ENCODE measurements at regions not wholly inside any gene's neighbourhood (a gene's known extent, or its start where the extent isn't known, plus 50 kb on each side); places are given as distances from the start of the nearest gene placed in this dataset.
A peak's percentile ranks its signal among the peaks of the same experiment; 100 is the strongest.
"Not testable (repeated sequence)": the region's sequence is repeated elsewhere in the genome, so short reads cannot be mapped to it uniquely, and the experiment has no call there.

DNA sequence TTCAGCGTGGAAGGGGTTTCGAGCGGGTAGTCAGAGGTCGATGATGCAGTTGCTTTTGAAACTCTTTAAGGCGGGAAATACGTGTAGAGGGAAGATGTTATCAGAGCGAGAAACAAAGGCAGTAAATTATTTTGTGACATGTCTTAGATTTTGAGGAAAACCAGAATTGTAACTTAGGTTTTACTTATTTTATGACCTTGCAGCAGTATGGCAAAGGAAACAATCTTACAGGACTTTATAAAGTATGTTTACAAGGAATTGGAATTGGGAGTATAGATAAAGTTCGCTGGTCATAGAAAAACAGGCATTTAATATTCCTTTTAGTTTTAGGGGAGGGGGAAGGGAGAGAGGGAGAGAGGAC, 103.3 kb downstream of the FAM72B start:
- DNase-seq (ENCODE audit: low read depth, low spot score); H3K36me3 ChIP-seq (ENCODE audit: control insufficient read depth, insufficient read depth, low read length); H3K4me3 ChIP-seq (ENCODE audit: low read length); H3K27me3 ChIP-seq (ENCODE audit: control insufficient read depth, insufficient read depth, low read length); H3K9me3 ChIP-seq (ENCODE audit: control insufficient read depth, insufficient read depth, low read length); H3K27ac ChIP-seq (ENCODE audit: low read length); H3K4me1 ChIP-seq (ENCODE audit: control insufficient read depth, insufficient read depth, low read length): not testable (repeated sequence)
- WGBS (ENCODE audit: insufficient coverage, insufficient read length) = no CpG with 5 or more reads among the region's 8 CpGs

DNA sequence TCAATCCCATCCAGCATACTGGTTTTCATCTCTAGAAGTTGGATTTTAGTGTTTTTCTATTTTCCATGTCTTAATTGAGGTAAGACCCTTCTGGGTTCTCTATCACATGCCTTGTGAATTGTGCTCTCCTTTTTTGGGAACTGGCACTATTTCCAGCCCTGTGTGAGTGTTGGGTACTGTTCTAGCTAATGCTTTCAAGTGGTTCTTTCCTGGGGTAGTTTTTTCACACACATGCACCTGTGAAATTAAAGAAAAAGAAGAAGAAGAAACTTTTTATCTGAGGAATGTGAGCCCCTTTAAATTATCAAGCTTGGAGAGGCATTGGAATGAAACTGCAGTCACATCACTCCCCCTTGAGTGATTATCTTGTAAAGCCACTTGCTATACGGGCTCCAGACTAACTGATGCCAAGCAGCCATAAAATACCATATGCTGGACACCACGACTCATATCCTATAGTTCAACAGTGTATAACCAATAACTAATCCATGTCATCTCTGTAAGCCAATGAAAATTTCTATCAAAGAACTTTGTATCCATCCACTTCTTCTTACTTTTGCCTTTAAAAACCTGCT, 102.4 kb downstream of the FAM72B start:
- not testable (repeated sequence) for H3K27ac ChIP-seq (ENCODE audit: low read length); H3K36me3 ChIP-seq (ENCODE audit: control insufficient read depth, insufficient read depth, low read length)

DNA sequence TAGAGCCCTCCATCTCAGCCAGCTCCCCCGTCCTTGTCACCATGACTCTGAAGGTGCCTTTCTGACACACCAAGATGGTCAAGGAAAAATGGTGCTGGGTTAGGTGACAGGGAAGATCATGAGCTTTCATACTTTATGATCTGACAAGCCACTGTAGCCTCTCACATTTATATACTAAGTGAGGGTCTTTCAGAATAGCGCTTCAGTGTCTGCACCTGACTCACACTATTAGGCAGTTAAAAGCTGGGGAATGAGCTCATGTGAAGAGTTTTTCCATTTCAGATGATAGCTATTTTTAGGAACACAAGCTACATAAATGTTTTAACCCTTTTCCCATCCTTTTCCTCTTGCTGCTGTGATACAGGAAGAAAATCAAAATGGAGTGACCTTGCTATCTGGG, 101.1 kb downstream of the FAM72B start:
- not testable (repeated sequence) for H3K27ac ChIP-seq (ENCODE audit: low read length); H3K27me3 ChIP-seq (ENCODE audit: control insufficient read depth, insufficient read depth, low read length); H3K9me3 ChIP-seq (ENCODE audit: control insufficient read depth, insufficient read depth, low read length); DNase-seq (ENCODE audit: low read depth, low spot score); H3K4me3 ChIP-seq (ENCODE audit: low read length); H3K36me3 ChIP-seq (ENCODE audit: control insufficient read depth, insufficient read depth, low read length); H3K4me1 ChIP-seq (ENCODE audit: control insufficient read depth, insufficient read depth, low read length)
- no CpG with 5 or more reads among the region's 2 CpGs for WGBS (ENCODE audit: insufficient coverage, insufficient read length)

More for the DNA sequence above, 102.4 kb downstream of the FAM72B start:
- not testable (repeated sequence) for H3K9me3 ChIP-seq (ENCODE audit: control insufficient read depth, insufficient read depth, low read length); DNase-seq (ENCODE audit: low read depth, low spot score); H3K4me3 ChIP-seq (ENCODE audit: low read length); H3K27me3 ChIP-seq (ENCODE audit: control insufficient read depth, insufficient read depth, low read length); H3K4me1 ChIP-seq (ENCODE audit: control insufficient read depth, insufficient read depth, low read length)
- WGBS (ENCODE audit: insufficient coverage, insufficient read length) = no CpG with 5 or more reads among the region's 2 CpGs

DNA sequence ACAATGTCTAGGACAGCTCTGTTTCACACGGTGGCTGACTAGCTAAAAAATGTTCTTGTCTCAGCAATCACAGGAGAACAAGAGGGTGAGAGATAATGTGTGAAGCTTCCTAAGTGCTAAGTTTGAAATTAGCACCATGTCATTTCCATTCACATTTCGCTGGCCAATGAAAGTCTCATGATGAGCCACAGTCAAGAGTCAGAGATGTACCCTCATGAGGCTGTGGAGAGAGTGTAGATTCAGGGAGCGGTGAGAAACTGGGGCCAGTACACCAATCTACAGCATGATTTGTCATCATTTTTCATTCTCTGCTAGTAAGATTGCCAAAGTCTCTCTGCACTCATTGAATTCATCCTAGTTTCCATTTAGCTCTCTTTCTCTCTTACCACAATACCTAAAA, 97.9 kb downstream of the FAM72B start:
- not testable (repeated sequence) for H3K4me1 ChIP-seq (ENCODE audit: control insufficient read depth, insufficient read depth, low read length); H3K36me3 ChIP-seq (ENCODE audit: control insufficient read depth, insufficient read depth, low read length); H3K4me3 ChIP-seq (ENCODE audit: low read length); H3K27ac ChIP-seq (ENCODE audit: low read length); H3K9me3 ChIP-seq (ENCODE audit: control insufficient read depth, insufficient read depth, low read length); DNase-seq (ENCODE audit: low read depth, low spot score); H3K27me3 ChIP-seq (ENCODE audit: control insufficient read depth, insufficient read depth, low read length)
- no CpG with 5 or more reads among the region's 3 CpGs for WGBS (ENCODE audit: insufficient coverage, insufficient read length)

DNA sequence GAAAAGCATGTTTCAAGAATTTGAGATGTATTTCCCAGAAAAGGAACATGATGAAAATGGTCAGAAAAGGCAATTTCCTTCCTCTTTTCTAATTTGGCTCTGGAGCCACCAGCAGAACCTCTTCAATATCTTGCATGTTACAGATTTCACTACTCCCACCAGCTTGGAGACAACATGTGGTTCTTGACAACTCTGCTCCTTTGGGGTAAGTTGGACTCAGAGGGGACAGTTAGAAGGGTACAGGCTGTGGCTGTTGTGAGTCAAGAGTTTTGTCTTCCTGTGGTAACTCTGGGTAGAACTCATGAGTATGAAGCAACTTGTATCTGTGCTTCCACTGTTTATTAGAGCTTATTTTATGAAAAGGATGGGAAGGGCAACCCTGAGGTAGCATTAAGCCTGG, 96.9 kb downstream of the FAM72B start:
- not testable (repeated sequence) for H3K9me3 ChIP-seq (ENCODE audit: control insufficient read depth, insufficient read depth, low read length); H3K36me3 ChIP-seq (ENCODE audit: control insufficient read depth, insufficient read depth, low read length); DNase-seq (ENCODE audit: low read depth, low spot score); H3K4me3 ChIP-seq (ENCODE audit: low read length); H3K27me3 ChIP-seq (ENCODE audit: control insufficient read depth, insufficient read depth, low read length); H3K4me1 ChIP-seq (ENCODE audit: control insufficient read depth, insufficient read depth, low read length); H3K27ac ChIP-seq (ENCODE audit: low read length)

DNA sequence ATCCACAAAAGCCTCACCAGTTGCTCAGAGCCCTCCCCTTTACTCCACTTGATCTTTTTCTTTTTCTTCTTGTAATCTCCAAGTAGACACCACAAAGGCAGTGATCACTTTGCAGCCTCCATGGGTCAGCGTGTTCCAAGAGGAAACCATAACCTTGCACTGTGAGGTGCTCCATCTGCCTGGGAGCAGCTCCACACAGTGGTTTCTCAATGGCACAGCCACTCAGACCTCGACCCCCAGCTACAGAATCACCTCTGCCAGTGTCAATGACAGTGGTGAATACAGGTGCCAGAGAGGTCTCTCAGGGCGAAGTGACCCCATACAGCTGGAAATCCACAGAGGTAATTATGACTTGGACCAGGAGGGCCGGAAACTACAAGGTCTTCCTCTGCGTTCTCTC, 95.6 kb downstream of the FAM72B start:
- H3K4me3 ChIP-seq (ENCODE audit: low read length) = not testable (repeated sequence)
- no CpG with 5 or more reads among the region's 5 CpGs for whole genome bisulfite sequencing (ENCODE audit: insufficient coverage, insufficient read length)

DNA sequence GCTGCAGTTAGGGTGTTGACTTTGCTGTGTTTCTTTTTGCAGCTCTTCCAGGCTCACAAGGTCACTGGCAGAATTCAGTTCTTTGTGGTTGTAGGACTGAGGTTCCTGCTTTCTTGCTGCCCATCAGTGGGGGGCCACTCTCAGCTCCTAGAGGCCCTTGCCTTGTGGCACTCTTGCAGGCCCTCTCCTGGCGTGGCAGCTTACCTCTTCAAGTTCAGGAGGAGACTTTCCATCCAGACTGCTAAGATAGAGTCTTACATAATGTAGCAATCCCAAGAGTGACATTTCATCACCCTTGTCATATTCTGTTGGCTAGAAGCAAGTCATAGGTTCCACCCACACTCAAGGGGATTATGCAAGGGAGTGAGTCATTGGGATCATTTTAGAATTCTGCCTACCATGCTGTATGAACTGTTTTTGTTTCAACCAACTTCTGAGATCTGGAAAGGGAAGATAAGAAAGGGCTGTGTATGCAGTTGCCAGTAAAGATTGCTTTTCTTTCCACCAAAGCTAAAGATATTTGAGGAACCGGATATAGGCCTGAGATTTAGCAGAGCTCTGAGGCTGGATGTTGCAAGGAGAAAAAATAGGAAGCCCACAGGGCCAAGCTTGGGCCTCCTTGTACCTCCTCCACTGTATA, 91.7 kb downstream of the FAM72B start:
- not testable (repeated sequence) for H3K36me3 ChIP-seq (ENCODE audit: control insufficient read depth, insufficient read depth, low read length); H3K27ac ChIP-seq (ENCODE audit: low read length); H3K4me1 ChIP-seq (ENCODE audit: control insufficient read depth, insufficient read depth, low read length); H3K4me3 ChIP-seq (ENCODE audit: low read length); DNase-seq (ENCODE audit: low read depth, low spot score); H3K27me3 ChIP-seq (ENCODE audit: control insufficient read depth, insufficient read depth, low read length); H3K9me3 ChIP-seq (ENCODE audit: control insufficient read depth, insufficient read depth, low read length)
- WGBS (ENCODE audit: insufficient coverage, insufficient read length) = no CpG with 5 or more reads among the region's 2 CpGs

More for the DNA sequence above, 95.6 kb downstream of the FAM72B start:
- not testable (repeated sequence) for H3K9me3 ChIP-seq (ENCODE audit: control insufficient read depth, insufficient read depth, low read length); H3K36me3 ChIP-seq (ENCODE audit: control insufficient read depth, insufficient read depth, low read length); H3K4me1 ChIP-seq (ENCODE audit: control insufficient read depth, insufficient read depth, low read length); H3K27me3 ChIP-seq (ENCODE audit: control insufficient read depth, insufficient read depth, low read length); H3K27ac ChIP-seq (ENCODE audit: low read length); DNase-seq (ENCODE audit: low read depth, low spot score)

DNA sequence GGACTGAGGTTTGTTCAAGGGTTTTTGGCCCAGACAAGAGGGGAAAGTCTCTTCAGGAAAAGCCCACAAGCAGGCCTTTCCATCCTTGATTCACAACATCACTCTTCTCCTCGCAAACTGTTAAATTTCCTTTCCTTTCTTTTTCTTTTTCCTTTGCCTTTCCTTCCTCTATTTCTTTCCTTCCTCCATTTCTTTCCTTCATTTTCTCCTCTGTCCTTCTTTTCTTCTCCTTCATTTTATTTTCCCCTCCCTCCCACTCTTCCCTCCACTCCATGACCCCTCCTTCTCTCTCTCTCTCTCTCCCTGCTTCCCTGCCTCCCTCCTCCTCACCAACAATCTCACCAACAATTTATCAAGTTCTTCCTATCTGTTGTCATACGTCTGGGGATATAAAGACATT, 89.1 kb downstream of the FAM72B start:
- not testable (repeated sequence) for H3K9me3 ChIP-seq (ENCODE audit: control insufficient read depth, insufficient read depth, low read length); H3K36me3 ChIP-seq (ENCODE audit: control insufficient read depth, insufficient read depth, low read length); H3K27ac ChIP-seq (ENCODE audit: low read length); H3K27me3 ChIP-seq (ENCODE audit: control insufficient read depth, insufficient read depth, low read length); H3K4me1 ChIP-seq (ENCODE audit: control insufficient read depth, insufficient read depth, low read length); DNase-seq (ENCODE audit: low read depth, low spot score); H3K4me3 ChIP-seq (ENCODE audit: low read length)
- WGBS (ENCODE audit: insufficient coverage, insufficient read length) = no CpG with 5 or more reads among the region's 2 CpGs

DNA sequence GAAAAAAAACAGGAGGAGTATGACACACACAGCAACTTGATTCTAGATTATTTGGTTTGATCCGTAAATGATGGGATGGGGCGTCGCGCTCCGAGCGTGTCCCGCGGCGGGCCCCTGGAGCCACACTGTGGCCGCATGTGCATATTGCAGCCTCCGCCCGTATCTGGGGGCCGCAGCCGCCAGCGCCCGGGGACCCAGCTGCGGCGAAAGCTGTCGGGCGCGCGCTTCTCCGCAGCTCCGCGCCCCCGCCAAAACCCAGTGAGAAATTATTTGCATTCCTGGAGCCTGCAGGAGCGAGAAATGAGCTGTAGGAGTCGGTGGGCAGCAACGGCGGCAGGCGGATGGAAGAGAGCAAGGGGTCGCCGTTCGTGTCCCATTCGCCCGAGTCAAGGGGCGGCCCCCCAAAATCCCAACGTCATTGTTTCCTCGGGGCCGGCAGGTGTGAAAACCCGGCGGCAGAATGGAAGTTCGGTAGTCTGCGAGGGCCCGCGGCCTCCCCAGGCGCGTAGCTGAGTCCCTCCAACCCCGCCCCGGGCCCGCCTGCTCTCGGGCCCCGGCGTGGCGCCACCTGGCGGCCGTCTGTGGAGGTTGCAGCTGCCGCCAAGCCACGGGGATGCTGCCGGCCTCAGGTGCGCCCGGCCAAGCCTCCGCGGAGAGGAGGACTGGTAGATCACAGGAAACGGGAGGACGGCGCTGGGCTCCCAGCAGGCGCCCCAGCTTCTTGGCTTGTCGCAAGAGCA, 86.8 kb downstream of the FAM72B start:
- H3K4me1 ChIP-seq (ENCODE audit: control insufficient read depth, insufficient read depth, low read length); H3K27ac ChIP-seq (ENCODE audit: low read length); H3K27me3 ChIP-seq (ENCODE audit: control insufficient read depth, insufficient read depth, low read length); H3K9me3 ChIP-seq (ENCODE audit: control insufficient read depth, insufficient read depth, low read length); H3K36me3 ChIP-seq (ENCODE audit: control insufficient read depth, insufficient read depth, low read length): not testable (repeated sequence)
- WGBS (ENCODE audit: insufficient coverage, insufficient read length) = no CpG with 5 or more reads among the region's 69 CpGs
- DNase-seq (ENCODE audit: low read depth, low spot score) = peak; percentile 33
- peak overlapping the region; percentile 60; the same call in 1 of the 2 replicates for H3K4me3 ChIP-seq (ENCODE audit: low read length)

DNA sequence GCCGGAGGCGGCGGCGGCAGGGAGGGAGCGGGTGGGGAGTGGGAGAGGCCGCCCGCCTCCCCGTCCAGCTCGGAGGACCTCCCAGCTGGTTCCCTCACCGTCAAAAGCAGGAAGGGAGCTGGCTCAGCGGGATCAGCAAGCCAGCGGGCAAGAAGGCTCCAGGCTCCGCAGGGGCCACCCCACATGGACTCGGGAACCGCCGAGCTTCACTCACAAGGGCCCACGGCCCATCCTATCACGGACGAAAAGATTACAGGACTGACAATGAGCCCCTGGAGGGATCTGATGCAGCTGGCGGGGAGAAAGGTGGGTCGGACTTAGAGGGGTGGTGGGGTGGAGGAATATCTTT, 86.3 kb downstream of the FAM72B start:
- DNase-seq (ENCODE audit: low read depth, low spot score); H3K27ac ChIP-seq (ENCODE audit: low read length); H3K4me1 ChIP-seq (ENCODE audit: control insufficient read depth, insufficient read depth, low read length); H3K36me3 ChIP-seq (ENCODE audit: control insufficient read depth, insufficient read depth, low read length); H3K27me3 ChIP-seq (ENCODE audit: control insufficient read depth, insufficient read depth, low read length); H3K9me3 ChIP-seq (ENCODE audit: control insufficient read depth, insufficient read depth, low read length): not testable (repeated sequence)
- peak overlapping the region; percentile 60; the same call in 1 of the 2 replicates for H3K4me3 ChIP-seq (ENCODE audit: low read length)
- WGBS (ENCODE audit: insufficient coverage, insufficient read length) = no CpG with 5 or more reads among the region's 21 CpGs

DNA sequence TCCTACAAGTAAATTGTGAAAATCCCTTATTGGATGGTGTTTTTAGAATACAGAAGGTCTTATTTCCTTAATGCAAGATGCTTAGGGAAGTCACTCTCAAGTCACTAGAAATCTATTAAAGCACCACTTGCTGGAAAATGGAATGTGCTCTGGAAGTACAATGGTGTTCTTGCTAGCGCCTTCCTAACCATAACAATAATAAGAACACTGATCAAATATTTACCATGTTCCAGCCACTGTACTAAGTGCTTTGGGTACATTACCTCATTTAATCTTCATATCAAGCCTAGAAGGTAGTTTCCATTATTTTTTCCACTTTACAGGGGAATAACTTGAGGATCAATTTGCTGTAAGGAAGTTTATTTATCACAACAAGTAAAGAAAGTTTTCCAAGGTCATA, 75.1 kb downstream of the FAM72B start:
- H3K36me3 ChIP-seq (ENCODE audit: control insufficient read depth, insufficient read depth, low read length); DNase-seq (ENCODE audit: low read depth, low spot score); H3K27me3 ChIP-seq (ENCODE audit: control insufficient read depth, insufficient read depth, low read length); H3K4me1 ChIP-seq (ENCODE audit: control insufficient read depth, insufficient read depth, low read length); H3K27ac ChIP-seq (ENCODE audit: low read length); H3K9me3 ChIP-seq (ENCODE audit: control insufficient read depth, insufficient read depth, low read length); H3K4me3 ChIP-seq (ENCODE audit: low read length): not testable (repeated sequence)
- WGBS (ENCODE audit: insufficient coverage, insufficient read length) = no CpG with 5 or more reads among the region's 1 CpG

Data from iPS DF 6.9 (cell line).